Brain microvascular endothelial cell (primary cell): ENCODE measurements at regions not wholly inside any gene's neighbourhood (a gene's known extent, or its start where the extent isn't known, plus 50 kb on each side); places are given as distances from the start of the nearest gene placed in this dataset.

Experiments used
- DNase-seq: peaks from one replicate; pipeline ENCODE4 v3.0.0-alpha.2; 2020
- H3K27ac ChIP-seq: fragments of 250-450 bp; sonication (Bioruptor Pico); 2 replicates; pipeline ENCODE4 v1.5.1; 2020; ENCODE audit warnings: mild to moderate bottlenecking, moderate library complexity
- H3K27me3 ChIP-seq: fragments of 250-450 bp; sonication (Bioruptor Pico); replicated peaks from 2 replicates; pipeline ENCODE4 v1.5.1; 2020; ENCODE audit warnings: mild to moderate bottlenecking
- H3K36me3 ChIP-seq: fragments of 250-450 bp; sonication (Bioruptor Pico); replicated peaks from 2 replicates; pipeline ENCODE4 v1.5.1; 2020; ENCODE audit warnings: mild to moderate bottlenecking
- H3K4me3 ChIP-seq: 2 replicates; pipeline ENCODE4 v1.5.1; 2011; ENCODE audit warnings: low read depth, mild to moderate bottlenecking, control low read depth, low read length, moderate library complexity
- in situ Hi-C: cut with HindIII; loops from 2 replicates; pipeline ENCODE4 v1.10.0; 2017; ENCODE audit warnings: low sequenced_read_pairs, low pct_ligation_motif_present
- TF ChIP-seq, protein P1 (sequence below): IDR thresholded peaks from 2 replicates; pipeline ENCODE4 v1.5.1; 2011; ENCODE audit warnings: low read depth, mild to moderate bottlenecking, moderate library complexity, low read length, control low read depth, inconsistent platforms; ENCODE audit errors: missing control alignments

DNA sequence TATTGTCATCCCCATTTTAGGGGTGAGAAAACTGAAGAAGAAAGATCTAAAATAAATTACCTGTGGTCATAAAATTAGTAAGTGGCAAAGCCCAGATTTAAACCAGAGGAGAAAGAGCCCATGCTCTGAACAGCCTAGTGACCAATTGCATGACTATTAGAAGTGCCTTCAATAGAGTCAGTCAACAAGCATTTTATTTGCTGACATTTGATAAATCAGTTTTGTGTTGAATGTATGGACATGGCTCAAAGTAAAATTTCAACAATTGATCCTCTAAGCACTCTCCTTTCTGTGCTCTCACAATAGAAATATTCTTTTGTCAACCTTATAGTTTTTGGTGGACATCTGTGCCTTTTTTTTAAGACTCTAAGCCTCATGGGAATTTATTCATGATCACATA is 572.9 kb upstream of the SOX9 start:
- no peaks in the 10 kb centered on the region for H3K27me3 ChIP-seq
- TF ChIP-seq, protein P1, sequence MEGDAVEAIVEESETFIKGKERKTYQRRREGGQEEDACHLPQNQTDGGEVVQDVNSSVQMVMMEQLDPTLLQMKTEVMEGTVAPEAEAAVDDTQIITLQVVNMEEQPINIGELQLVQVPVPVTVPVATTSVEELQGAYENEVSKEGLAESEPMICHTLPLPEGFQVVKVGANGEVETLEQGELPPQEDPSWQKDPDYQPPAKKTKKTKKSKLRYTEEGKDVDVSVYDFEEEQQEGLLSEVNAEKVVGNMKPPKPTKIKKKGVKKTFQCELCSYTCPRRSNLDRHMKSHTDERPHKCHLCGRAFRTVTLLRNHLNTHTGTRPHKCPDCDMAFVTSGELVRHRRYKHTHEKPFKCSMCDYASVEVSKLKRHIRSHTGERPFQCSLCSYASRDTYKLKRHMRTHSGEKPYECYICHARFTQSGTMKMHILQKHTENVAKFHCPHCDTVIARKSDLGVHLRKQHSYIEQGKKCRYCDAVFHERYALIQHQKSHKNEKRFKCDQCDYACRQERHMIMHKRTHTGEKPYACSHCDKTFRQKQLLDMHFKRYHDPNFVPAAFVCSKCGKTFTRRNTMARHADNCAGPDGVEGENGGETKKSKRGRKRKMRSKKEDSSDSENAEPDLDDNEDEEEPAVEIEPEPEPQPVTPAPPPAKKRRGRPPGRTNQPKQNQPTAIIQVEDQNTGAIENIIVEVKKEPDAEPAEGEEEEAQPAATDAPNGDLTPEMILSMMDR = no peak
- in situ Hi-C loops = no loop called here
- H3K4me3 ChIP-seq = no peak overlapping the region
- H3K27ac ChIP-seq = no peak overlapping the region
- no peaks in the 10 kb centered on the region for H3K36me3 ChIP-seq
- DNase-seq = no peak

DNA sequence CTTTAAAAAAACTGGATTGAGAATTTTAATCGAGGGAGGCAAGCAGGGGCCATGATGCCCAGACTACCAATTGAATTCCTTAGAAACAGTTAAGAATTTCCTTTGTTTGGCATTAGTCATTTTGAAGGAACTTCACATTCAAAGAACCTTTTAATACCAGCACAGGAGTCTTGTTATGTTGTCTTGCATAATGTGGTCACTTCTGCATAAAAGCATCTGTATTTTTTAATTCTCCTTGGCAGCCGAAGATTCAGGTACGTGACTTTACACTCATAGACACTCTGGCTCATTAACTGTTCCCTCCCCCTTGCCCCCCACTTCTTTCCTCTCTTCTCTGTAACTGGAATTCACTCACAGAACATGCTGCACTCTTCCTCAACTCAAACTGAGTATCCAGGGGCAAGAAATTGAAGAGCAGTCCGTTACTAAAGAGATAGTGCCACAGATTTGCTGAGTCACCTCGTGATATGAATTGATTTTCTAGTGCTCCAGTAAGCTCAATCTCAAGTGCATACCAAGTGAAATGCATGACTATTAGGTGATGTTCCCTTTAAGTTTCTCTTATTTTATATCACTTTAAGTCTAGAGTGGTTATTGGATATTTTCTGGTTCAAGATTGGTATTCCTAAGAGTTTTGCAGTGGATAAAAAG is 572.2 kb upstream of the SOX9 start:
- TF ChIP-seq, protein P1 = no peak
- in situ Hi-C loops = no loop called here
- Histone ChIP-seq H3K27me3 (no peaks in the 10 kb centered on the region), H3K36me3 (no peaks in the 10 kb centered on the region), H3K27ac (no peak overlapping the region), H3K4me3 (no peak overlapping the region)
- no peak for DNase-seq

DNA sequence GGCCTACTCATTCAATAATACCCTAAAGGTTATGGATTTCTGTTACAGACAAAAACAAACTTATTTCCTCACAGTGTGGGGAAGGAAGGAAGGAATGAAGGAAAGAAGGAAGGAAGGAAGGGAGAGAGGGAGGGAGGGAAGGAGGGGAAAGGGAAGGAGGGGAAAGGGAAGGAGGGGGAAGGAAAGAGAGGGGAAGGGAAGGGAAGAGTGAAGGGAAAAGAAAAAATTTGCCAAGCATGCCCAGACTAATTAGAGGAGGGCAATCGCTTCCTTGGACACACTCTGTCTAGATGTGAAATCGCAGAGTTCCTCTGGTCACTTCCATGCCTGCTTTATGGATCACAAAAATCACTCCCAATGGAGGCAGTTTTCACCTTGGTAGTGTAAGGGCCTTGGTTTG is 570.1 kb upstream of the SOX9 start:
- Histone ChIP-seq H3K27me3 (no peaks in the 10 kb centered on the region), H3K27ac (no peak overlapping the region), H3K36me3 (no peaks in the 10 kb centered on the region), H3K4me3 (no peak overlapping the region)
- no peak for DNase-seq
- TF ChIP-seq, protein P1 = no peak
- in situ Hi-C loops = no loop called here

DNA sequence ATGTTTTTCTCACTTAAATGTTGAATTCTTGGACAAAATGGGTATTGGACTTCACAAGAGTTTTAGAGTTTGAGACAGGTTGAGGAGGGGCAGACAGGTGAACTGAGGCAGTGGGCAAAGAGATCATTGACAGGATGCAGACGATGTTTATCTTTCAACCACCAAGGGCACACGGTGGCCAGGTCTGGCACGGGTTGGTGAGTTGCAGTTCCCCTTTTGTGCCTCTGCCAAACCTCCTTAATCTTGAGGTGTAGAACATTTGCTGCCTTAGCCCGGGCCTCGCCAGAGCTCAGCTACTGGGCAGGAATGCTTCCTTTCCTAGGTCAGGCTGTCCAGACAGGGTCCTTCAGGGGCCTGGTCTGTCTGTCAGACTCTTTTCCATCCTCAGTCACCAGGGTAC is 567.4 kb upstream of the SOX9 start:
- Histone ChIP-seq H3K27ac (no peak overlapping the region), H3K4me3 (no peak overlapping the region), H3K27me3 (no peaks in the 10 kb centered on the region), H3K36me3 (no peaks in the 10 kb centered on the region)
- TF ChIP-seq, protein P1 = no peak
- no peak for DNase-seq
- in situ Hi-C loops = no loop called here

DNA sequence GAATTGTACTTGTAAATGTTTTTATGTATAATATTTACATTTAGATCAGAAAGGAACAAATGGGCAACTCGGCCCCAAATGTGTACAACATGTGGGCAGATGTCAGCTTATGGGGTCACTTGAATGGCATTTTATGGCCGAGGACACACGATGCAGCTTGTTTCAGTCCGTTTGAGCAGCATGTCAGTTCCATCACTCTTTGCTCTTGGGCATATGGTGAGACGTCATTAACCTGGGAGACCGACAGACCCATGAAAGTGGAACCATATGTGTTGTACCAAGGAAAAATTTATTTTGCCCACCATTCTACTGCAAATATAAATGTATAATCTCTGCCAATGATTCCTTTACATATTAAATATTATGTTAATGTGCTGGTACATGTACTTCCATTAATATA is 561.9 kb upstream of the SOX9 start:
- Histone ChIP-seq H3K27me3 (no peaks in the 10 kb centered on the region), H3K36me3 (no peaks in the 10 kb centered on the region), H3K27ac (no peak overlapping the region), H3K4me3 (no peak overlapping the region)
- in situ Hi-C loops = no loop called here
- TF ChIP-seq, protein P1 = no peak
- no peak for DNase-seq

DNA sequence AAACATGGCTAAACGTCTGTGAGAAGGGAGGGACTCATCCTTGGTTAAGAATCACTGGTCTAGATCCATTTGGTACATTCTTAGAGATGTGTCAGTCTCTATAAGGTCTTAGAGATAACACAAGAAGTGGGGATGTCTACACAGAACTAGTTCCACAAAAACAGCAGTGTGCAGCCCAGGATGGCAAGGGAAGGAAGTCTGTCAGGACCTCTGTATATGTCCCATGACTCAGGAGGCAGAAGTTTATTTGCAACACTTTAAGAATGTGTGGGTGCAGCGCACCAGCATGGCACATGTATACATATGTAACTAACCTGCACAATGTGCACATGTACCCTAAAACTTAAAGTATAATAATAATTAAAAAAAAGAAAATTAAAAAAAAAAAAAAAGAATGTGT is 548.5 kb upstream of the SOX9 start:
- no peaks in the 10 kb centered on the region for H3K27me3 ChIP-seq
- no peak overlapping the region for H3K27ac ChIP-seq
- in situ Hi-C loops = no loop called here
- DNase-seq = no peak
- TF ChIP-seq, protein P1 = no peak
- no peaks in the 10 kb centered on the region for H3K36me3 ChIP-seq
- no peak overlapping the region for H3K4me3 ChIP-seq
